Myocyte (in vitro differentiated cells): ENCODE measurements at regions not wholly inside any gene's neighbourhood (a gene's known extent, or its start where the extent isn't known, plus 50 kb on each side); places are given as distances from the start of the nearest gene placed in this dataset.

Experiments
- DNase-seq: peaks from one replicate; pipeline ENCODE4 v3.0.0-alpha.2; 2012; ENCODE audit warnings: low read depth

DNA sequence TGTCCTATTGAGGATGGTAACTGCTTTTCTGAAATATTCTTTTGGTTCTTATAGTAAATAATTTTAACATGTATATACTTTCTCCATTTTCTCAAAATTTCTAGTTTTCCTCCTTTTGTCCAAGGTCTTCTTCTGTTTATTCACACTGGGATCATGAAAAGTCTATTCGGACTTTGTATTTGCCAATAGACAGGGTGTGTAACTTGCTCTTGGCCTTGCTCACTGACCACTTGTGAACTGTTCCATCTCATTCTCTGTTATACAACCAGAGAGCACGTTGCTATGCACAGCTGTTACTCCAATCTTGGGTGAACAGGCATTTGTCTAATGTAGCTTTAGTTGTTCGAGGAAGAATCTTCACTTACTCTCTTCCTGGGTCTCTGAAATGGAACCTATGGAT, 388.9 kb downstream of the SH3GL2 start:
- no peak for DNase-seq

DNA sequence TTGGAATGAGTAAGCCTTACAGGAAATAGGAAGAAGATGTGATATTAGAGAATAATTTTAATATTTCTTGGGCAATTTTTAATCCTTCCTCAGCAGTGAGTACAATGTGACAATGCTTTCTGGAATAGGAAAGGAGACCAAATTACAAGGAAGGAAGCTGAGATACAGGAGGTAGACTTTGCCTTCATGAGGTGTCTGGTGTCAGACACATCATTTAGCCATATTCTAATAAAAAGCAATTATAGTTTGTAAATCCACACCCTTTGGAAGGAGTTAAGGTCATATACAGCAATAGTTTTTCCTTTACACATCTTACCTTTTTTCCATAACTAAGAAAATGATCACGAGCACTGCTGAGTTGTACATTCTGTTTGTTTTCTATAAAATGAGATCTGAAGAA, 390.4 kb downstream of the SH3GL2 start:
- DNase-seq, result no peak

DNA sequence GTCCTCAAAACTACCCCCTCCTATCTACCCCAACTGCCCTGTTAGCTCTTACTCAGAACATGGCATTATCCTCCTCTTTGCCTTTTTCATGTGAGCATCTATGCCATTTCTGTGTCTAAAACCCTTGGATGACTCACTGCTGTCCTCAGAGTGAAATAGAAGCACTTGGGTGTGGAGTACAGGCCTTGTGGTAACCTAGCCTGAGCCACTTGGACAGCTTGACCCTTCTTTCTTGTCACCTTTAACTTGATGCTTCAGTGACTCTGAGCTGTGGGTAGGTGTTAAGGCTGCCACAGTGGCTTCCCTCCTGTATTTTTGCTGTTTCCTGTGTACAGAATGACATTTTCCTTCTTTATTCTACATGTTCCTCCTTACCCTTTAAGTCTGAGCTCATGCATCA, 391.4 kb downstream of the SH3GL2 start:
- peak; percentile 8 for DNase-seq

DNA sequence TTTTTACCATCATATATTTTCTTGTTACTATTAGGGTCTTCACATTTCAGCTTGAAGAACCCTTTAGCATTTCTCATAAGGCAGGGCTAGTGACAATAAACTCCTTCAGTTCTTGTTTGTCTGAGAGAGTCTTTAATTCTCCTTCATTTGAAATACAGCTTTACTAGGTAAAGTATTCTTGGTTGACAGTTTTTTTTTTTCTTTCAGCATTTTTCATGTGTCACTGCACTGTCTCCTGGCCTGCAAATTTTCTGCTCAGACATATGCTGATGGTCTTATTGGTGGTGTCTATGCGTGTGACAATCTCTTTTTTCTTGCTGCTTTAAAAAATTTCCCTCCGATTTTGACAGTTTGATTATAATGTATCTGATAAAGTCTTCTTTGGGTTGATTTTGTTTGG, 399.9 kb downstream of the SH3GL2 start:
- DNase-seq, result no peak

DNA sequence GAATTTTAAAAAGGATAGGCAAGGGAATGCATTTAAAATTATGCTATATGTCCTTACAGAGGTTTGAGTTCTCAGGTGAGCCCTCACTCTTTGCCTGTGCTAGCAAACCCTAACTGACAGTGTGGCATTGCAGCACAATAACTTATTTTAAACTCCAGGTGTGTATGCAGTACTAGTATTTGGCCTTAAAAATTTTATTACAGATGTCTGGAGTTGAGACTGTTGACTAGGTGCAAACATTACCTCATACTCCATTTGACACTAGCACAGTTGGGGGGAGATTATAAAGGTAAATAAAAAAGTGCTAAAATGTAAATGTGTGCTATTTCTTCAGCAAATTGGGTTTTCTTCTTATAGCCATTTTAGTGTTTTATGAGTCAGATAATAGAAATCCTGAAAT, 407.7 kb downstream of the SH3GL2 start:
- no peak for DNase-seq

DNA sequence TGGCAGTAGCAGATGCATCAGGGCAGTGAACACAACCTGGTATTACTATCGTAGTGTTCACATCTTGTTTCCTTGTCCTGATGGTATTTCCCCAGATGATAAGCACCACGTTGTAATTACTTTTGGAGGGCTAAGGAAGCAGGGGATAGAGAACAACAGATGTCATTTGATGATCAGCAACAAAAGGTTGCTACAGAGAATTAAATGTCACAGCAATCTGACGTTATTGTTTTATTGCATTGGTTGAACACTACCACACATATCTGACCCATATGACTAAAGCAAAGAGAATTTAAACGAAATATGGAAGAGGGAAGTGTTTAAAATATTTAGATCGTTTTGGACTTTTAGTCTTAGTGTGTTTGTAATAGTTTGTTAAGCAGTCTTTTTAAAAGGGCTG, 408.3 kb downstream of the SH3GL2 start:
- DNase-seq, result no peak

DNA sequence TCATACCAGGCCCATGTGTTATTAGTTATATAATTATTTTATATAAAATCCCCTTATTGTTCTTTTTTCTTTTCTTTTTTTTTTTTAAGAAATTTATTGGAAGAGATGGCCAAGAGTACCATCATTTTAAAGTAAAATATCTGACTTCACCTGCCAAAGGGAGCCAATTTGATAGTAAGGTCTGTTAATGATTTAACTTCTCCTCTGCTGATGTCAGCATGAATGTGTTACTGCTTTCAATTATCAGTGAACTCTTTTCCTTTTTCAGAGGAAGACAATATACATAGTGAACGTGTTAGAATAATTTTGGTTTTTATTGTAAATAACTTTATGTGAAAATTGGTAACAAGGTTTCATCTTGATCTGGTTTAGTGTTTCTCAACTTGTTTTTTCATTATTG, 409.6 kb downstream of the SH3GL2 start:
- DNase-seq, result no peak

DNA sequence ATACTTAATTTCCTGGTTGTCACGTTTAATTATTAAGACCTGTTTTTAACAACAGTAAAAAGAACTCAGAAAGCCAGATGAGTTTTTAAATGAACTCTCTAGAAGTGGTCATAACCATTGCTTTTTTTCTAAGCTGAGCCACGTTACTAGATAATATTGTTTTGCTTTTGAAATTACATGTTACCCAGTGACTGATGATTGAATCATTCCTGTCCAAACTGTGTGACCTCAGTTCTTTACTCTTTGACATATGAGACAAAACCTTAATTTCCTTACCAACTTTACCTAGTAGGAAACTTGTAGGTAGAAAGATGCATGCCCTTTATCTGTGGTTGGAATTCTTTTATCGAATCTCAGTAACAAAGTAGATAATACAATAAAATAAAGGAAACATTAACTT, 411.7 kb downstream of the SH3GL2 start:
- no peak for DNase-seq

DNA sequence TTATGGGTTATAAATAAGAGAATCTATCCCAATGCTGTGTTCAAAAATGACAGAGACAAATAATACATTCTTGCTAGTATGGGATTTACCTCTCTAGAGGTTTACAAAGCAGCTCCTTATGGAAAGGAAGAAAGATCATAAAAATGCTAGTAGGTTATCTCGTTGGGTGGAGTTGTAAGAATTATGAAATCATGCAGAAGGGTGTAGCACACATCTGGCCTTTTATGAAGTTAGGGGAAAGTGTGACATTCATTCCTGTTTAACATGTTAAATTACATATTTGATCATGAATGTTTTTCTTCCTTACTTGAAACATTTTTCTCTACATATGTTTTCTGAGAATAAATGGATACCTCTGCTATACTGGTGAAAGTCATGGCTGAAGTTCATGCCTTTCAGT, 414.2 kb downstream of the SH3GL2 start:
- no peak for DNase-seq

DNA sequence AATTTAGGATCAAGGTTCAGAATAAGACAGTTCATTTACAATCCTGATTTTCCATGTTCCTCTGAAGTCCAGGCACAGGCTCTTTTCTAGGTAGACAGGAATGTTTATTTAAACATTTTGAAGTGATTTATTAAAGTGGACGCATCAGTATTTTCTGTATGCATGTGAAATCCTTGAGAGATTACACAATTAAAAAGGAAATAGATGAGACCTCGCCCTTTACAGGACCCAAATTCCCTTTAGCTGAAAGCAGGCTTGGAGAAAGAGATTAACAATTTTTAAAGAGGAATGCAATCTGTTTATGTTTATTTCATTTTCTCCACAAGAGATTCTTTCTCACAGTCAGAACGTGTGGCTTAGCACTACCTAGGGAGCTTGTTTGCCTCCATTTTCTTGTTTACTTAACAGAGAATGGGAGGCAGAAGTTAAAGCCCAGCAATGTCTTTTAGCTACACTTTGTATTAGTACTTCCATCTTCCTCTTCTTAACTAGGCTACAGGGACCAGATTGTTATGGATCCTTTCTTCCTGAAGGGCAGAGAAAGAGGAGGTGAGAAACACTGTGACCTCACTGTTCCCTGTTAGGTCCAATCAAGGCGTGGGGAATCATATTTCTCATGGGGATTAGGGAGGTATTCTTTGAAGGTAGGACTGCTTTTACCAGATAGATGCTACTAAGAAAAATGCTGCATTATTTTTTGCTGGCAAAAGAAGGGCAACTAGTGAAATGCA, 416.0 kb downstream of the SH3GL2 start:
- no peak for DNase-seq

DNA sequence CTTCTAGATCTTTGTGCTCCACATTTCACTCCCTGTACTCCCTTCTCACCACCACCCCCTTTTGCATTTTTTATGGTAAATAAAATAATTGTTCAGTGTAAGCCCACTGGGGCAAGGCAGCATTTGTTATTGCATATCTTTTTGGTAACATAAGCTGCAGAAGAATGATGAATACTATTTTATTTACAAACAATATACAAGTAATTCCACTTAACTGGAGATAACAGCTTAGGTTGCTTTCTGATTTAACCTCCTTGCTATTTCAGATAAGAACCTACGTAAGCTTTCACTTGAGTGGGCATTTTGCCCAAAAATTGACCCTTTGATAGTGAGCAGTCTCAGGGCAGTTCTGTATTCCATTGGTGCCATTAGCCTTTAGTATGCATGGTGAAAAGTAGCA, 417.9 kb downstream of the SH3GL2 start:
- DNase-seq, result no peak

DNA sequence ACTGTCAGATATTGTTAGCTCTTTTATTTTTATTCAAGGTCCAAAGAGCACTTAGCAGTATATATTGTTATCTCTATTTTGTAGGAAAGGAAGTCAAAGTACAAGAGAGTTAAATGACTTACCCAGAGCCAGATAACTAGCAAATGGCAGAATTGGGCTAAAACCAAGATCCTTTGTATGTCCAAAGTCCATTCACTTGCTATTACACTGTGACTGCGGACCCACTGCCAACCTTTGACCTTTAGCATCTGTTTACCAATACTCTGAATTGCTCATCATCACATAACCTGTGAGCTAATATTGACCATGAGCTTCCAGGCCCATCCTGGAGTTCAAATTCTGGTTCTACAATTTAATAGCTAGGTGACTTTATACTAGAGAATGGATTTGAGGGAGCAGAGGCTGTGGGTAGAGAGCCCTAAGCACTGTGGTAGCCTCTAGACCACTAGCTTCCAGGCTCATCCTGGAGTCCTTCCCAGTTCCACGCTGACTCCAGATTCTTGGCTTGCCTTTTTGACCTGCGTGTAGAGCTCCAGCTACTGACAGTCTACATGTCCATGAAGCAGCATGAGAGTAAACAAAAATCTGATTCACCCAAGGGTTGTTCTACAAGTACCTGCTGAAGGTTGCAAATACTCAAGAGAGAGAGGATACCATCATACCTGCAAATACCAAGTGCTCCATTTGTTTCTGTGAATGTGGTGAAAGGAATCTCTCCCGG, 424.0 kb downstream of the SH3GL2 start:
- DNase-seq, result no peak

DNA sequence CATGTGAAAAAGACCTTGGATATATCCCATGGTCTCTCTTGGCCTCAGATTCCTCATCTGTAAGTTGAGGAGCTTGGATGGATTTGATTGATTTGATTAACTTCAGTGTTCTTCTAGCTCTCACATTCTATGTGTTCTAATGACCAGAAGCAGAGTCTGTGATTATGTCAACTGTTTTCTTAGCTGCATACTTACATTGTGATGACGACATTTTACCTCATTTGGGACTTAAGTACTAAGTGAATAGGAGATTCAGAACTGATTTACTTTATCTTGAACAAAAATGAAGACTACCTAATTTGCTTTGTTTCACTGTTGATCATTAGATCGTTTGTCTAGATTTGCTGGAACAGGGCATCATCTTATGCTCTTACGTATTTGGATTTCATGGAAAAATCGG, 427.7 kb downstream of the SH3GL2 start:
- no peak for DNase-seq

DNA sequence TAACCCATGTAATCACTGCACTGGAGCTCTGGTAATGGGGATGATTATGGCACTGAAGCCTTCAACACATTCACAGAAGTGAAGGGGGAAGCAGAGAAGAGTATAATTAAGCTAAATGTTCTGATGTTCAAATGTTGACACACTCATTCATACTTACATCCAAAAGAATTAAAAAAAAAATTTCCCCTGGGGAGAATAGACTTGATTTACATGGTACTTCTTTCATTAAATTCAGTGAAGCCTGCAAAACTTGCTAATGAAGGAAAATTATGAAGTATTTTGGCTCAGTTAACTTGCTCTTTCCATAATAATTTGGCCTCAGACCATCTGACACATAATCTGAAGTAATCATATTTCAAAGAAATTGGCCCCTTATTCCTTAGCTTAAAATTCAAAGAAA, 428.8 kb downstream of the SH3GL2 start:
- DNase-seq, result no peak

DNA sequence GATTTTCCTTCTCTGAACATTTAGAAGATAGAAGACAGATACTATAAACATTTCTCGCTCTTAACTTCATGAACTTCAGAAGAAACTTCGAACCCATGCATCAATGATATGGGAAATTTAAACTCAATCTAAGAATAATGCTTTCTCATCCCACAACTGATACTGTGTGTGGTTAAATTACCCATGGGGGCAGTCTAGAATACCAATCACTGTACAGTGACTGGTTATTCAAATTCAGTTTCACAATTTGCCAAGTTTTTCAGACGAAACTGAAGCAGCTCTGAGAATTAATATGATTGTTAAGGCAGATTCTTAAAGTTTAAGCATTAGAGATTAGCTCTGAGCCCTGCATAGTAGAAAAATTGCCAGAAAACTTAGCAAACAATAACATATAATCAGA, 431.0 kb downstream of the SH3GL2 start:
- no peak for DNase-seq

DNA sequence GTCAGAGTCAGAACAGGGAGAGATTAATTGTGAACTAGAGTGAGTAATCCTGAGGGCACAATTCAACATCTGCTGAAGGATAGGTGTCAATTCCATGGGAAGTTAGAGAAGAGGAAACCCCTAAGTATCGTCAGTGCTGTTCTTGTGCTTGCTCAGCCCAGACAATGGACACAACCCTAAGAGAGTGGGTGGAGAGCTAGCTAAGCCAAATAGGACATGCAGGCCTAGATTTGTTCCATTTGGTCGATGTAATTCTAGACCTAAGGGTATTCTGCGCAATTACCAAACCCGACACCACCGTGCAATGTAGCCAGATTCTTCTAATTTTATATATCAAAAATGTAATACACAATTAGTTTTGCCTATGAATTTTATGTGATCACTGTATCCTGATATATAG, 431.6 kb downstream of the SH3GL2 start:
- DNase-seq, result no peak

DNA sequence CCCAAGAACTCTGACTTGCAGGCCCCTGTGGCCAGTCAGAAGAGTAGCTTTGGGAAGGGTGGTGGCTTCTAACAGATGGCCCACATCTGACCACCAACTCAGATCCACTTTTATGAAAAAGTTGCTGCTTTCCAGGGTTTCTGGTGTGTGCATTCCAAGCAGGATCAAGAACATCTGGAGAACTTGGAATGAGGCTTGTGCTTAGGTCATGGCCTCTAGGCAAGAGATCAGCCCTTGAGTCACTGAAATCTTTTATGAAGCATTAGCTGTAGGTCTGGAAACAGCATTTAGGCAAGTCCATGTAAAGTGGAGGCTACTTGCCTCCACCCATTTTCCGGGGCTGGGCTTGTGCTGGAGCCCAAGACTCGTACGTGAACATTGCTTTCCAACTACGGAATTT, 433.3 kb downstream of the SH3GL2 start:
- no peak for DNase-seq

DNA sequence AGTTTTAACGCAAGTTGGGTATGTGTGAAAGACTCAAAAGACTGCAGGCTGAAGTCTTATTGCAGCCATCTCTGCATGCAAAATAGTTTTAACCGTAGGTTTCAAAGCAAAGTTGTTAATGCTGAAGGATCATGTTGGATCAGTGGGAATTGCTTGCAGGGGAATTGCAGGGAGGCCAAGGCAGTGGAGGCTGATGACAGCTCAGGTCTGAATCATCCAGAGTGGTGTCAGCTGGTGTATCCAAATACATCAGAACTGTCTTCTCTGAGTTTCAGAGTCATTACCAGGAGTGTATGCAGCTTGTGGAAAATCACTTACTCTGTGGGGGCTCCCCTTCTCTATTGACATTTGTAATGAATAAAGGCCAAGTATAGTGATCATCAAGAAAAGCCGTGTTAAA, 435.7 kb downstream of the SH3GL2 start:
- no peak for DNase-seq

DNA sequence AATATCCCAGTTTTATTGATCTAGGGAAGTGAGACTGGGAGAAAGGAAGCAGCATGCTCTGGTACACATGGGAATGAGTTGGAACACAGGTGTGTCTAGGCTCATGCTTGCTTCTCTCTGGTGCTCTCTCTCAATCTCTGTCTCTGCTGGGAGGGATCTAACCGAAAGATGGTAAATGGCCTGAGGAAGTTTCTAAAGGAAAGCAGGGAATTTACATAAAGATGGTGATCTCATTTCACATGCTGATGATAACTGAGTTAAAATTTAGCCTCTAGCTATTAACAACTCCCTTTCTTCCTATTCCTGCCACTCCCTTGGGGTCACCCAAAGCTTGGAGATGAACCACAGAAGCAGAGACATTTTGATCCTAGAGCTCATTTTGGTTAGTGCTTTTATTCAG, 436.2 kb downstream of the SH3GL2 start:
- DNase-seq, result no peak

DNA sequence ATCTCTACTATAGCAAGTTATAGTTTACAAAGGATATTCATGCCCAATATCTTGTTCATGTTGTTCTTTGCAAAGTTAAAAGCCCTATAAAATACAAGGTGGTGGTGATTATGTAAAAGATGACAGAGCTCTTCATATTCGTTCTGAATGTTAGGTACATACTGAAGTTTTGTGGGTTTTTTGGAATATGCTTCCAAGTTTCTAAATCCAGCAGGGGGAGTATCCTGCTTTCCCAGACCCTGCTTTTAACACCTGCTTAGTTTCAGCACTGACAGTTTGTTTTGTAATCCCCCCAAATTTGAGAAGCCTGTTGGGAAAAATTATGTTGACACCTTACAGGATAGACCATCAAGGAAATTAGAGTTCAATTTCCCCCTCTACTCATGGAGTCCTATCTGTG, 438.3 kb downstream of the SH3GL2 start:
- DNase-seq, result no peak

DNA sequence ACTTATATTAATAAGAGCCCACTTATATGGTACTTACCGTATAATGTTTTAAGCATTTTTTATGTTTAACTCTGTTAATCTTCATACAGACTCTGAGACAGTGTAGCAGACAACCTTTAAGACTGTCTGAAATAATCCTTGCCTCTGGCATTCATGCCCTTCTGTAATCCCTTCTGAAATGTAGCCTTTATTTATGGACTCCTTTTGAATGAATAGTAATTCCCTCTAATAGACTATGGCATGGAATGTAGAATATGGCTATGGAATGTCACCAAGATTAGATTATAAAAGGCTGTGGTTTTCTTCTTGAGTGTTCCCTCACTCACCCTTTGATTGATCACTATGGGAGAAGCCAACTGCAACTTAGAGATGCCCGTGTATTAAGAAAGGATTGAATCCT, 439.4 kb downstream of the SH3GL2 start:
- no peak for DNase-seq

DNA sequence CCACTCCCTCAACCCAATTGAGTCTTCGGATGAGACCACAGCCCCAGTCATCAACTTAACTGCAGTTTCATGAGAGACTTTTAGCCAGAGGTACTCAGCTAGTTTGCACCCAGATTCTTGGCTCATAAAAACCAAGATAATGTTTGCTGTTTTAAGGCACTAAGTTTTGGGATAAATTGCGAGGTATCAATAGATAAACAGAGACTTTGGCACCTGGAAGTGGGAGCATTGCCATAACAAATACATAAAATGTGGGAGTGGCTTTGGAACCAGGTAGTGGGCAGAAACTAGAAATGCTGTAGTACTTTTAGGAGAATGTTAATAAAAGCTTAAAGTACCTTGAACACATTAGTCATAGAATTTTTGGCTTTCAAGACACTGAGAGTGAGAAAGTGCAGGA, 439.8 kb downstream of the SH3GL2 start:
- DNase-seq, result no peak

DNA sequence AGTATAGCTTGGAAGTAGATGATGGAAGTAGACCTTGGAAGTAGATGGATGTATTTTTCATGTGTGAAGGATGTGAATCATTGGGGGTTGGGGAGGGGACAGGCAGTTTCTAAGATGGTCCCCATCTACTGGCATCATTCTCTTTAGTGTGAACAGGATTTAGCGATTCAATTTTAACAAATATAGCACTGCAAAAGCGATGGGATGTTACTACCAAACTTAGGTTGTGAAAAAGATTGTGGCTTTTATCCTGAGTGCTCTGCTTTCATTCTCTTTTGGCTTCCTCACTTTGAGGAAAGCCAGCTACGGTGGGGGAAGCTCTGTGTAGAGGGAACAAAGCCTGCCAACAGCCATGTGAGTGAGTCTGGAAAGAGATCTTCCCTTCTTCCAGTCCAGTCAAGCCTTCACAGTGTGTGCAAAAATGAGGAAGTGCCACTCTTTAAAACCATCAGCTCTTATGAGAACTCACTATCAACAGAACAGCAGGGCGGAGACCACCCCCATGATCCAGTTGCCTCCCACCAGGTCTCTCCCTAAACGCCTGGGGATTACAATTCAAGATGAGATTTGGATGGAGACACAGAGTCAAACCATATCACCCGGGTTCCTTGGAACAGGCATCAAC, 441.4 kb downstream of the SH3GL2 start:
- DNase-seq, result no peak
